Endothelial cell of umbilical vein (primary cell): ENCODE measurements at regions not wholly inside any gene's neighbourhood (a gene's known extent, or its start where the extent isn't known, plus 50 kb on each side); places are given as distances from the start of the nearest gene placed in this dataset.

Experiments
- BruUV-seq: library from RNA; stranded (reverse); fragments of 400-500 nt; replicated peaks from 2 replicates; lab custom pipeline; 2021; lab: Mats Ljungman, UMichigan
- CTCF ChIA-PET: fragments of 300-600, 350-600 bp; sonication (Branson Sonifier 250); formaldehyde crosslinking; loops from one replicate; lab custom pipeline; 2021; ENCODE audit warnings: antibody characterized with exemption, inconsistent platforms; lab: Charles Lee
- POLR2A ChIA-PET: fragments of 300-600, 350-600 bp; sonication (Branson Sonifier 250); formaldehyde crosslinking; loops from one replicate; lab custom pipeline; 2021; ENCODE audit warnings: antibody characterized with exemption, inconsistent platforms; lab: Charles Lee
- DNase-seq: peaks from one replicate; pipeline ENCODE4 v3.0.0-alpha.2; 2011; ENCODE audit warnings: low read depth, low spot score
- FAIRE-seq: peaks from 2 replicates; lab custom pipeline; 2011; peaks lifted over from hg19 to GRCh38; lab: Jason Lieb, UNC
- H2AFZ ChIP-seq: 2 replicates; pipeline ENCODE4 v1.6.0; 2012; ENCODE audit warnings: low read depth, low read length, control low read depth, inconsistent platforms
- H3K27ac ChIP-seq: 2 replicates; pipeline ENCODE4 v1.5.1; 2011; ENCODE audit warnings: low read depth, mild to moderate bottlenecking, control low read depth, low read length, moderate library complexity; ENCODE audit not compliant: insufficient read depth
- H3K27me3 ChIP-seq, 2 experiments: 2 replicates each; pipeline versions ENCODE4 v1.6.0 to v1.6.1; 2011; ENCODE audit warnings: low read length in 2 of 2, mixed read lengths in 1 of 2; ENCODE audit not compliant: control insufficient read depth in 2 of 2, insufficient read depth in 2 of 2
- H3K36me3 ChIP-seq, 2 experiments: 2 replicates in 1 of 2; 3 replicates in 1 of 2; pipeline ENCODE4 v1.5.1; 2011; ENCODE audit warnings: low read length in 2 of 2, mild to moderate bottlenecking in 1 of 2, moderate library complexity in 1 of 2; ENCODE audit not compliant: control insufficient read depth in 2 of 2, insufficient read depth in 2 of 2; ENCODE audit errors: extremely low read depth in 1 of 2
- H3K4me1 ChIP-seq: 3 replicates; pipeline ENCODE4 v1.5.1; 2011; ENCODE audit warnings: mild to moderate bottlenecking, low read length; ENCODE audit not compliant: control insufficient read depth, insufficient read depth; ENCODE audit errors: extremely low read depth
- H3K4me2 ChIP-seq: 2 replicates; pipeline ENCODE4 v1.6.1; 2011; ENCODE audit warnings: low read length, control low read depth, mixed read lengths; ENCODE audit not compliant: insufficient read depth
- H3K4me3 ChIP-seq, 3 experiments: fragments of 200-600 bp in 1 of 3; sonication (generic), shearing (Covaris generic) in 1 of 3; replicated peaks in 1 of 3; 2 replicates each; pipeline ENCODE4 v1.5.1; 2011 to 2016; ENCODE audit warnings: control low read depth in 3 of 3, low read length in 3 of 3, mild to moderate bottlenecking in 2 of 3, inconsistent platforms in 1 of 3, low read depth in 1 of 3, moderate library complexity in 1 of 3; ENCODE audit not compliant: insufficient read depth in 1 of 3
- H3K79me2 ChIP-seq: 2 replicates; pipeline ENCODE4 v1.6.0; 2012; ENCODE audit warnings: low read length, inconsistent platforms; ENCODE audit not compliant: control insufficient read depth, insufficient read depth
- H3K9ac ChIP-seq: replicated peaks from 2 replicates; pipeline ENCODE3; 2011; ENCODE audit warnings: low read length, control low read depth; ENCODE audit not compliant: insufficient read depth; ENCODE audit errors: extremely low read depth
- H3K9me1 ChIP-seq: replicated peaks from 3 replicates; pipeline ENCODE4 v1.6.0; 2011; ENCODE audit warnings: mild to moderate bottlenecking, low read length; ENCODE audit not compliant: control insufficient read depth, insufficient read depth; ENCODE audit errors: extremely low read depth
- H3K9me3 ChIP-seq: replicated peaks from 2 replicates; pipeline ENCODE4 v1.5.1; 2012; ENCODE audit warnings: low read length, inconsistent platforms; ENCODE audit not compliant: control insufficient read depth, insufficient read depth
- H4K20me1 ChIP-seq: replicated peaks from 2 replicates; pipeline ENCODE3; 2011; ENCODE audit warnings: mild to moderate bottlenecking, low read length; ENCODE audit not compliant: control insufficient read depth, insufficient read depth; ENCODE audit errors: extremely low read depth
- CTCF ChIP-seq, 2 donors: IDR thresholded peaks; 1 replicate in 1 of 2; 2 replicates in 1 of 2; pipeline ENCODE4 v1.5.1; 2011; ENCODE audit warnings: low read length in 2 of 2, mild to moderate bottlenecking in 2 of 2, moderate library complexity in 2 of 2, control low read depth in 1 of 2, inconsistent platforms in 1 of 2, low read depth in 1 of 2; ENCODE audit not compliant: insufficient read depth in 1 of 2; ENCODE audit errors: extremely low read depth in 1 of 2
- EZH2 ChIP-seq: IDR thresholded peaks from 2 replicates; pipeline ENCODE4 v1.6.1; 2012; ENCODE audit warnings: borderline replicate concordance, low read depth, mild to moderate bottlenecking, moderate library complexity, low read length, inconsistent platforms; ENCODE audit not compliant: severe bottlenecking
- FOS ChIP-seq: IDR thresholded peaks from 2 replicates; pipeline ENCODE4 v1.6.1; 2011; ENCODE audit warnings: mild to moderate bottlenecking, low read length, moderate library complexity, borderline replicate concordance; ENCODE audit not compliant: insufficient read depth
- GATA2 ChIP-seq: IDR thresholded peaks from 2 replicates; pipeline ENCODE4 v1.7.0; 2011; ENCODE audit warnings: low read depth, mild to moderate bottlenecking, moderate library complexity, mixed read lengths, low read length; ENCODE audit not compliant: insufficient read length, insufficient read depth
- JUN ChIP-seq: IDR thresholded peaks from 2 replicates; pipeline ENCODE4 v1.6.1; 2011; ENCODE audit warnings: borderline replicate concordance, low read depth; ENCODE audit not compliant: insufficient read length, insufficient read depth
- MAX ChIP-seq: IDR thresholded peaks from 2 replicates; pipeline ENCODE4 v1.6.1; 2011; ENCODE audit not compliant: insufficient read depth, insufficient read length
- MYC ChIP-seq: IDR thresholded peaks from one replicate; pipeline ENCODE4 v1.6.1; 2011; ENCODE audit warnings: mild to moderate bottlenecking, low read depth, low read length
- POLR2A ChIP-seq: IDR thresholded peaks from 2 replicates; pipeline ENCODE4 v1.6.1; 2012; ENCODE audit warnings: low read depth, mild to moderate bottlenecking, control low read depth, low read length
- POLR2AphosphoS5 ChIP-seq: IDR thresholded peaks from 2 replicates; pipeline ENCODE4 v1.6.1; 2012; ENCODE audit warnings: low read depth, mild to moderate bottlenecking, control low read depth, low read length, moderate library complexity; ENCODE audit not compliant: insufficient read depth
- dilution Hi-C: fragments of 300-500 bp; cut with MboI; formaldehyde crosslinking; loops from one replicate; pipeline ENCODE4 v1.15.0; 2019; ENCODE audit warnings: low sequenced_read_pairs; ENCODE audit not compliant: extremely low pct_ligation_motif_present
- intact Hi-C: fragments of 100-400 bp; cut with micrococcal nuclease; formaldehyde crosslinking; loops from one replicate; pipeline ENCODE4 v1.10.0; 2022

GRCh38 chr4:34733185-34733941, 1511.0 kb downstream of the ARAP2 start:
- DNase-seq = no peak
- no peaks in the 10 kb centered on the region for H3K27me3 ChIP-seq
- no peak for TF ChIP-seq CTCF (IDR thresholded peaks at IDR 0.05; ENCODE audit: extremely low read depth in 1 of 2, insufficient read depth in 1 of 2, low read depth in 1 of 2, low read length in 2 of 2)
- no peak for TF ChIP-seq MYC
- TF ChIP-seq EZH2 = no peak
- TF ChIP-seq MAX = no peak
- TF ChIP-seq POLR2AphosphoS5 = no peak
- no peak for TF ChIP-seq GATA2
- no peak for TF ChIP-seq POLR2A
- TF ChIP-seq FOS = no peak
- no peak for TF ChIP-seq JUN
- no peaks in the 10 kb centered on the region for H3K36me3 ChIP-seq
- H3K9me3 ChIP-seq = no peaks in the 10 kb centered on the region
- H3K4me3 ChIP-seq = no peak overlapping the region
- BruUV-seq = no TSS peak
- FAIRE-seq = no peak
- no peak overlapping the region for H3K4me2 ChIP-seq
- H2AFZ ChIP-seq = no peak overlapping the region
- dilution Hi-C loops = no loop called here
- ChIA-PET POLR2A (no interaction called here), CTCF (no interaction called here)
- no peaks in the 10 kb centered on the region for H4K20me1 ChIP-seq
- no peaks in the 10 kb centered on the region for H3K4me1 ChIP-seq
- intact Hi-C loops = no loop called here
- H3K79me2 ChIP-seq = no peaks in the 10 kb centered on the region
- H3K27ac ChIP-seq = no peak overlapping the region
- H3K9me1 ChIP-seq = no peaks in the 10 kb centered on the region
- H3K9ac ChIP-seq = no peak overlapping the region
